ENCODE measurements at regions not wholly inside any gene's neighbourhood (a gene's known extent, or its start where the extent isn't known, plus 50 kb on each side); places are given as distances from the start of the nearest gene placed in this dataset.

DNA sequence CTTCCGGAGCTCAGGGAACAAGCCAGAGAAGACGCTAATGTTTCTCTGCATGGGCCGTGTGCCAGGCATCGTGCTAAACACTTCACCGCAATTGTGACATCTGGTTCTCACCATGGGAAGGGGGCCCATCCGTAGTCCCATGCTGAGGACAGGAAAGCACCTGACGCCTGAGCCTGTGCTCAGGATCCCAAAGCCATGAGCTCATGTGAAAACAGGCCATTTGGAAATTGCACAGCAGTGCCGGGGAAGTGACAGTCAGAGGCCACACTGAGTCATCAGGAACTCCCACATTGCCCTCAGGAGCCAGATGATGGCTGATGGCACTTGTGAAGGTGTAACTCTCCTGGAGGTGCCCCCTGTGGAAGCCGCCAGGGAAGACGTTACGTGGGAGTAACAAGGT is 141.0 kb downstream of the INHBB start:
- TF ChIP-seq, protein P1, sequence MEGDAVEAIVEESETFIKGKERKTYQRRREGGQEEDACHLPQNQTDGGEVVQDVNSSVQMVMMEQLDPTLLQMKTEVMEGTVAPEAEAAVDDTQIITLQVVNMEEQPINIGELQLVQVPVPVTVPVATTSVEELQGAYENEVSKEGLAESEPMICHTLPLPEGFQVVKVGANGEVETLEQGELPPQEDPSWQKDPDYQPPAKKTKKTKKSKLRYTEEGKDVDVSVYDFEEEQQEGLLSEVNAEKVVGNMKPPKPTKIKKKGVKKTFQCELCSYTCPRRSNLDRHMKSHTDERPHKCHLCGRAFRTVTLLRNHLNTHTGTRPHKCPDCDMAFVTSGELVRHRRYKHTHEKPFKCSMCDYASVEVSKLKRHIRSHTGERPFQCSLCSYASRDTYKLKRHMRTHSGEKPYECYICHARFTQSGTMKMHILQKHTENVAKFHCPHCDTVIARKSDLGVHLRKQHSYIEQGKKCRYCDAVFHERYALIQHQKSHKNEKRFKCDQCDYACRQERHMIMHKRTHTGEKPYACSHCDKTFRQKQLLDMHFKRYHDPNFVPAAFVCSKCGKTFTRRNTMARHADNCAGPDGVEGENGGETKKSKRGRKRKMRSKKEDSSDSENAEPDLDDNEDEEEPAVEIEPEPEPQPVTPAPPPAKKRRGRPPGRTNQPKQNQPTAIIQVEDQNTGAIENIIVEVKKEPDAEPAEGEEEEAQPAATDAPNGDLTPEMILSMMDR (IDR thresholded peaks at IDR 0.05) = no peak
- no peak for TF ChIP-seq POLR2A (IDR thresholded peaks at IDR 0.05)
